ENCODE measurements at regions not wholly inside any gene's neighbourhood (a gene's known extent, or its start where the extent isn't known, plus 50 kb on each side); places are given as distances from the start of the nearest gene placed in this dataset.

DNA sequence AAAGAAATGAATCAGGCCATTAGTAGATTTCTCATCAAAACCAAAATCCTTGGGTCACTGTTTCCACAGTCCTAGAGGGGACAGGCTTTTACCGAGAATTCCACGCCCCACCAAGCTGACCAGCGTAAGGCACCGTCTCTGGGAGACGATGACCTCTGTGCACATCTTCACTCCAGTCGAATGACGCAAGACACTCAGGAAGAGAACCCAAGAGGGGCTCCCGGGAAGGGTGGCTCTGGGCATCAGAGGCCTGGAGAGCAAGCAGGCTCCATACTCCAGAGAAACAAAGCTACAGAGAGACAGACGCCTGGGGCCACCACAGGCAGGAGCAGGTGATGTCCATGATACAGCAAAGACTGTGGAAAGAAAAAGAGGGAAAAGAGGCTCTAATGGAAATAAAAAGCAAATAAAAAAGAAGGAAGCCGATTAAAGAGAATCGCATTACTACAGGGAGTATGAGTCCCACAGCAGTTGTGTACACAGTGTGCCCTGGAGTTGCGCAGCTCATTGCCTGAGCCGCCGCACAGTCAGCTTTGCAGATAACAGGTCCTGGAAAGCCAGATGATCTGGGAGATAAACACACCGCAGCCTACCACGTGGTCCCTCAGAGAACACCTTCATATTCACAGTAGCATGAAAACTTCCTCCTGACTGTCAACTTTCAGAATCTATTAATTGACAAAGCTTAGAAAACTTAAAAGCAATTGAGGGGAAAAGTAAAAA, 572.7 kb upstream of the SALL3 start:
- no peak overlapping the region for H3K27ac ChIP-seq (ENCODE audit: low read depth in 1 of 2, low read length in 2 of 2)
- intact Hi-C loops (cut with DNase I): no loop called here
- no peak for ATAC-seq (ENCODE audit: low FRiP score)
- no peak for DNase-seq
- no peaks in the 10 kb centered on the region for H3K4me1 ChIP-seq (ENCODE audit: control insufficient read depth in 1 of 2, insufficient read depth in 2 of 2, low read length in 2 of 2)
- no peaks in the 10 kb centered on the region for H3K27me3 ChIP-seq (ENCODE audit: control insufficient read depth in 1 of 2, insufficient read depth in 2 of 2, low read length in 1 of 2)
- H3K9me3 ChIP-seq (ENCODE audit: control insufficient read depth, low read length): no peaks in the 10 kb centered on the region
- H3K36me3 ChIP-seq (ENCODE audit: control insufficient read depth in 1 of 2, insufficient read depth in 2 of 2, low read length in 1 of 2): no peaks in the 10 kb centered on the region
- H3K4me3 ChIP-seq (ENCODE audit: low read length in 2 of 2): no peak overlapping the region
- WGBS, 2 donors: 73 to 76% methylated on average over 16 of the region's 16 CpGs

GRCh38 chr18:78407466-78407844, 572.2 kb upstream of the SALL3 start:
- H3K27me3 ChIP-seq (ENCODE audit: control insufficient read depth in 1 of 2, insufficient read depth in 2 of 2, low read length in 1 of 2): no peaks in the 10 kb centered on the region
- no peak for DNase-seq
- 17 to 25% methylated on average over 4 of the region's 4 CpGs for WGBS, 2 donors
- intact Hi-C loops (cut with DNase I): no loop called here
- no peaks in the 10 kb centered on the region for H3K4me1 ChIP-seq (ENCODE audit: control insufficient read depth in 1 of 2, insufficient read depth in 2 of 2, low read length in 2 of 2)
- no peak for ATAC-seq (ENCODE audit: low FRiP score)
- no peak overlapping the region for H3K4me3 ChIP-seq (ENCODE audit: low read length in 2 of 2)
- H3K9me3 ChIP-seq (ENCODE audit: control insufficient read depth, low read length): no peaks in the 10 kb centered on the region
- H3K36me3 ChIP-seq (ENCODE audit: control insufficient read depth in 1 of 2, insufficient read depth in 2 of 2, low read length in 1 of 2): no peaks in the 10 kb centered on the region
- H3K27ac ChIP-seq (ENCODE audit: low read depth in 1 of 2, low read length in 2 of 2): no peak overlapping the region

GRCh38 chr18:78408623-78409022, 571.0 kb upstream of the SALL3 start:
- Histone ChIP-seq H3K4me1 (ENCODE audit: control insufficient read depth in 1 of 2, insufficient read depth in 2 of 2, low read length in 2 of 2) (no peaks in the 10 kb centered on the region), H3K4me3 (ENCODE audit: low read length in 2 of 2) (no peak overlapping the region), H3K27ac (ENCODE audit: low read depth in 1 of 2, low read length in 2 of 2) (no peak overlapping the region), H3K27me3 (ENCODE audit: control insufficient read depth in 1 of 2, insufficient read depth in 2 of 2, low read length in 1 of 2) (no peaks in the 10 kb centered on the region), H3K9me3 (ENCODE audit: control insufficient read depth, low read length) (no peaks in the 10 kb centered on the region), H3K36me3 (ENCODE audit: control insufficient read depth in 1 of 2, insufficient read depth in 2 of 2, low read length in 1 of 2) (no peaks in the 10 kb centered on the region)
- ATAC-seq (ENCODE audit: low FRiP score) (no peak), DNase-seq (no peak)
- intact Hi-C loops (cut with DNase I): no loop called here
- 62 to 70% methylated on average over 17 of the region's 17 CpGs for WGBS, 2 donors

- Histone ChIP-seq H3K36me3 (ENCODE audit: control insufficient read depth in 1 of 2, insufficient read depth in 2 of 2, low read length in 1 of 2) (no peaks in the 10 kb centered on the region), H3K4me3 (ENCODE audit: low read length in 2 of 2) (no peak overlapping the region), H3K4me1 (ENCODE audit: control insufficient read depth in 1 of 2, insufficient read depth in 2 of 2, low read length in 2 of 2) (no peaks in the 10 kb centered on the region), H3K27me3 (ENCODE audit: control insufficient read depth in 1 of 2, insufficient read depth in 2 of 2, low read length in 1 of 2) (no peaks in the 10 kb centered on the region), H3K27ac (ENCODE audit: low read depth in 1 of 2, low read length in 2 of 2) (no peak overlapping the region), H3K9me3 (ENCODE audit: control insufficient read depth, low read length) (no peaks in the 10 kb centered on the region)
- no peak for DNase-seq
- peak; percentile 10 for ATAC-seq (ENCODE audit: low FRiP score)
- WGBS, 2 donors: 83 to 85% methylated on average over 13 of the region's 13 CpGs
- intact Hi-C loops (cut with DNase I): no loop called here
These were observed 569.4 kb upstream of the SALL3 start for GRCh38 chr18:78410094-78410786.

DNA sequence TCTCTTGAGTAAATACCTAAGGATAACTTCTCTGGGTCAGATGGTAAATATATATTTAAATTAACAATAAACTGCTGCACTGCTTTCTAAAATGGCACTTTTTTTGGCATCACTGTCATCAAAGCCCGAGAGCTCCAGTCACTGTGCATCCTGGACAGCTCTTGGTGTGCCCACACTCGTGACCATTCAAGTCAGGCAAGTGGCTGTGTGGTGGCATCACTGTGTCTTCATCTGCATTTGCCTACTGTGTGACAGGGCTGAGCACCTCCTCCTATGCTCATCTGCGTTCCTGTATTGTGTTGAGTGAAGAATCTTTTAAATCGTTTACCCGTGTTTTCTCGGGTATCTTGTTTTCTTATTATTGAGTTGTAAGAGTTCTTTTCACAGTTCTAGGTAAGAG, 568.1 kb upstream of the SALL3 start:
- intact Hi-C loops (cut with DNase I): no loop called here
- Histone ChIP-seq H3K4me3 (ENCODE audit: low read length in 2 of 2) (no peak overlapping the region), H3K9me3 (ENCODE audit: control insufficient read depth, low read length) (no peaks in the 10 kb centered on the region), H3K27me3 (ENCODE audit: control insufficient read depth in 1 of 2, insufficient read depth in 2 of 2, low read length in 1 of 2) (no peaks in the 10 kb centered on the region), H3K4me1 (ENCODE audit: control insufficient read depth in 1 of 2, insufficient read depth in 2 of 2, low read length in 2 of 2) (no peaks in the 10 kb centered on the region), H3K36me3 (ENCODE audit: control insufficient read depth in 1 of 2, insufficient read depth in 2 of 2, low read length in 1 of 2) (no peaks in the 10 kb centered on the region), H3K27ac (ENCODE audit: low read depth in 1 of 2, low read length in 2 of 2) (no peak overlapping the region)
- no peak for ATAC-seq (ENCODE audit: low FRiP score)
- no peak for DNase-seq
- 90% methylated on average over 6 of the region's 6 CpGs for WGBS, 2 donors

DNA sequence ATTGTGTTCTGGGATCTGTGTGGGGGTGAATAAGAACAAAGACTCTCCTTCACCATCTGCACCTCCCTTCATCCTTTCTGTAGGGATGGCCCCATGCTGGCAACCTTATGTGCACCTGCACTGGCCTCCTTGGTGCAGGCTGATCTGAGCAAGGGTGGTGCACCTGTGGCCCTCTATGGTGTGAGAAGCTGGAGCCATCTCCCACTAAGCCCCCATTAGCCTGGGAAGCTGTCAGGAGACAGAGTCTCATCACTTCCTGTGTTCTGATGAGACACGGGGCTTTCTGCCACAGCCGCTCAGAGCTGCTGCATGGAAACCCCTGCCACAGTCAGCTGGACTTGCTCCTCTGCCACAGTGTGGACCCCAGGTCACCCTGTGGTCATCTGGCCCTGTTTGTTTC, 565.3 kb upstream of the SALL3 start:
- Histone ChIP-seq H3K9me3 (ENCODE audit: control insufficient read depth, low read length) (no peaks in the 10 kb centered on the region), H3K4me1 (ENCODE audit: control insufficient read depth in 1 of 2, insufficient read depth in 2 of 2, low read length in 2 of 2) (no peaks in the 10 kb centered on the region), H3K36me3 (ENCODE audit: control insufficient read depth in 1 of 2, insufficient read depth in 2 of 2, low read length in 1 of 2) (no peaks in the 10 kb centered on the region), H3K27me3 (ENCODE audit: control insufficient read depth in 1 of 2, insufficient read depth in 2 of 2, low read length in 1 of 2) (no peaks in the 10 kb centered on the region), H3K27ac (ENCODE audit: low read depth in 1 of 2, low read length in 2 of 2) (no peak overlapping the region), H3K4me3 (ENCODE audit: low read length in 2 of 2) (no peak overlapping the region)
- 71 to 73% methylated on average over 2 of the region's 2 CpGs for WGBS, 2 donors
- intact Hi-C loops (cut with DNase I): no loop called here
- no peak for ATAC-seq (ENCODE audit: low FRiP score)
- no peak for DNase-seq

GRCh38 chr18:78416853-78417252, 562.8 kb upstream of the SALL3 start:
- ATAC-seq (ENCODE audit: low FRiP score): no peak
- Histone ChIP-seq H3K4me3 (ENCODE audit: low read length in 2 of 2) (no peak overlapping the region), H3K27ac (ENCODE audit: low read depth in 1 of 2, low read length in 2 of 2) (no peak overlapping the region), H3K9me3 (ENCODE audit: control insufficient read depth, low read length) (no peaks in the 10 kb centered on the region), H3K4me1 (ENCODE audit: control insufficient read depth in 1 of 2, insufficient read depth in 2 of 2, low read length in 2 of 2) (no peaks in the 10 kb centered on the region), H3K36me3 (ENCODE audit: control insufficient read depth in 1 of 2, insufficient read depth in 2 of 2, low read length in 1 of 2) (no peaks in the 10 kb centered on the region), H3K27me3 (ENCODE audit: control insufficient read depth in 1 of 2, insufficient read depth in 2 of 2, low read length in 1 of 2) (no peaks in the 10 kb centered on the region)
- 88% methylated on average over 5 of the region's 5 CpGs for WGBS, 2 donors
- intact Hi-C loops (cut with DNase I): no loop called here
- no peak for DNase-seq

DNA sequence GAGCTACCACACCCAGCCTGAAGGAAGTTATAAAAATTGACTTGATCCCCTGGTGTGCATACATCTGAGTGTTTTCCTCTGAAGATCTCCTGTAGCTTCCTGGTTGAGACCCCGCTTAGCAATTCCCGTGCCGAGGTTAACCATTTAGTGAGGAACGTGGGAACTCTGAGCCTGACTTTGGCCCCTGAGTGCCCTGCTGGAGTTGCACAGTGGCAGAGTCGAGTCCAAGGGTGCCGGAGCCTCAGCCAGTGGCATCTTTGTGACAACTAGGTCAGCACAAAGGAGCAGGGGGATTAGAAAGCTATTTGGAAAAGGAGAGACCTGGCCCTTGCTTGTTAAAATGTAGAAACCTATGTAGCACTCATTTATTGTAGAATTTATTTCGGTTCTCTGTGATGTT, 561.2 kb upstream of the SALL3 start:
- 61 to 65% methylated on average over 7 of the region's 7 CpGs for WGBS, 2 donors
- no peaks in the 10 kb centered on the region for H3K36me3 ChIP-seq (ENCODE audit: control insufficient read depth in 1 of 2, insufficient read depth in 2 of 2, low read length in 1 of 2)
- H3K27ac ChIP-seq (ENCODE audit: low read depth in 1 of 2, low read length in 2 of 2): no peak overlapping the region
- no peak overlapping the region for H3K4me3 ChIP-seq (ENCODE audit: low read length in 2 of 2)
- no peaks in the 10 kb centered on the region for H3K27me3 ChIP-seq (ENCODE audit: control insufficient read depth in 1 of 2, insufficient read depth in 2 of 2, low read length in 1 of 2)
- DNase-seq: no peak
- intact Hi-C loops (cut with DNase I): no loop called here
- no peaks in the 10 kb centered on the region for H3K4me1 ChIP-seq (ENCODE audit: control insufficient read depth in 1 of 2, insufficient read depth in 2 of 2, low read length in 2 of 2)
- H3K9me3 ChIP-seq (ENCODE audit: control insufficient read depth, low read length): no peaks in the 10 kb centered on the region
- ATAC-seq (ENCODE audit: low FRiP score): no peak

GRCh38 chr18:78419171-78419570, 560.4 kb upstream of the SALL3 start:
- 64 to 69% methylated on average over 7 of the region's 7 CpGs for WGBS, 2 donors
- H3K4me1 ChIP-seq (ENCODE audit: control insufficient read depth in 1 of 2, insufficient read depth in 2 of 2, low read length in 2 of 2): no peaks in the 10 kb centered on the region
- H3K27me3 ChIP-seq (ENCODE audit: control insufficient read depth in 1 of 2, insufficient read depth in 2 of 2, low read length in 1 of 2): no peaks in the 10 kb centered on the region
- intact Hi-C loops (cut with DNase I): no loop called here
- H3K4me3 ChIP-seq (ENCODE audit: low read length in 2 of 2): no peak overlapping the region
- no peaks in the 10 kb centered on the region for H3K36me3 ChIP-seq (ENCODE audit: control insufficient read depth in 1 of 2, insufficient read depth in 2 of 2, low read length in 1 of 2)
- no peak for ATAC-seq (ENCODE audit: low FRiP score)
- H3K9me3 ChIP-seq (ENCODE audit: control insufficient read depth, low read length): no peaks in the 10 kb centered on the region
- no peak overlapping the region for H3K27ac ChIP-seq (ENCODE audit: low read depth in 1 of 2, low read length in 2 of 2)
- DNase-seq: no peak

Measured in aorta (tissue), 5 donors.